SK-N-SH (cell line): ENCODE measurements at regions not wholly inside any gene's neighbourhood (a gene's known extent, or its start where the extent isn't known, plus 50 kb on each side); places are given as distances from the start of the nearest gene placed in this dataset.

Experiments used
- CTCF ChIA-PET: fragments of 300-600, 350-600 bp; formaldehyde crosslinking; extraction: SDS; loops from one replicate; lab custom pipeline; 2021; lab: Yijun Ruan, JAX
- POLR2A ChIA-PET: fragments of 350-600 bp; sonication (Branson Sonifier 250); formaldehyde crosslinking; extraction: SDS; loops from one replicate; lab custom pipeline; 2020; ENCODE audit warnings: antibody characterized with exemption, inconsistent platforms; lab: Yijun Ruan, JAX
- DNase-seq: peaks from one replicate; pipeline ENCODE4 v3.0.0; 2012
- H2AFZ ChIP-seq: fragments of 200-600 bp; sonication (generic); 2 replicates; pipeline ENCODE4 v1.8.1; 2016; ENCODE audit warnings: antibody characterized with exemption, mild to moderate bottlenecking, low read depth
- H3F3A ChIP-seq: fragments of 200-600 bp; sonication (generic); replicated peaks from 2 replicates; pipeline ENCODE3; 2016; ENCODE audit warnings: antibody characterized with exemption, mild to moderate bottlenecking; ENCODE audit not compliant: insufficient read depth
- H3K27ac ChIP-seq, 2 experiments: fragments of 200-500 bp in 1 of 2; fragments of 200-600 bp in 1 of 2; sonication (Bioruptor generic) in 1 of 2; sonication (generic), shearing (Covaris generic) in 1 of 2; 2 replicates each; pipeline versions ENCODE4 v1.5.1 to v1.6.1; 2014 to 2016; ENCODE audit warnings: low read depth in 2 of 2, inconsistent platforms in 1 of 2, low read length in 1 of 2, mild to moderate bottlenecking in 1 of 2, mixed read lengths in 1 of 2
- H3K27me3 ChIP-seq: fragments of 200-600 bp; sonication (generic), shearing (Covaris generic); 2 replicates; pipeline ENCODE4 v1.6.1; 2016; ENCODE audit warnings: mixed run types; ENCODE audit not compliant: insufficient read depth
- H3K36me3 ChIP-seq, 2 experiments: fragments of 200-500 bp in 1 of 2; fragments of 200-600 bp in 1 of 2; sonication (Bioruptor generic) in 1 of 2; sonication (generic) in 1 of 2; replicated peaks in 1 of 2; 2 replicates each; pipeline versions ENCODE3 to v1.5.1; 2014 to 2016; ENCODE audit warnings: low read length in 1 of 2, mild to moderate bottlenecking in 1 of 2; ENCODE audit not compliant: insufficient read depth in 2 of 2, control insufficient read depth in 1 of 2
- H3K4me1 ChIP-seq, 2 experiments: fragments of 200-500 bp in 1 of 2; fragments of 200-600 bp in 1 of 2; sonication (Bioruptor generic) in 1 of 2; sonication (generic), shearing (Covaris generic) in 1 of 2; 2 replicates each; pipeline versions ENCODE4 v1.5.1 to v1.6.1; 2014 to 2016; ENCODE audit warnings: low read depth in 1 of 2, low read length in 1 of 2, mixed run types in 1 of 2; ENCODE audit not compliant: insufficient read depth in 2 of 2, control insufficient read depth in 1 of 2
- H3K4me2 ChIP-seq: fragments of 200-600 bp; sonication (generic), shearing (Covaris generic); 2 replicates; pipeline ENCODE4 v1.6.1; 2017; ENCODE audit warnings: mixed run types
- H3K4me3 ChIP-seq, 2 experiments: fragments of 200-500 bp in 1 of 2; fragments of 200-600 bp in 1 of 2; sonication (Bioruptor generic) in 1 of 2; sonication (generic), shearing (Covaris generic) in 1 of 2; 2 replicates each; pipeline versions ENCODE4 v1.5.1 to v1.8.1; 2014 to 2016; ENCODE audit warnings: low read depth in 2 of 2, inconsistent platforms in 1 of 2, low read length in 1 of 2, mild to moderate bottlenecking in 1 of 2, mixed read lengths in 1 of 2, moderate library complexity in 1 of 2
- H3K79me2 ChIP-seq: fragments of 200-600 bp; sonication (generic); 2 replicates; pipeline ENCODE4 v1.8.1; 2017; ENCODE audit warnings: mild to moderate bottlenecking; ENCODE audit not compliant: insufficient read depth
- H3K9ac ChIP-seq: fragments of 200-600 bp; sonication (generic); 2 replicates; pipeline ENCODE4 v1.6.1; 2017; ENCODE audit warnings: mixed run types
- H3K9me2 ChIP-seq: fragments of 200-600 bp; sonication (generic); 2 replicates; pipeline ENCODE4 v1.6.1; 2017; ENCODE audit warnings: mixed run types
- H3K9me3 ChIP-seq: fragments of 200-600 bp; sonication (generic); 2 replicates; pipeline ENCODE4 v1.6.1; 2017; ENCODE audit warnings: mixed run types, mild to moderate bottlenecking, moderate library complexity
- H4K20me1 ChIP-seq: fragments of 200-600 bp; sonication (generic); 2 replicates; pipeline ENCODE4 v1.6.1; 2017; ENCODE audit warnings: mild to moderate bottlenecking, mixed run types; ENCODE audit not compliant: insufficient read depth
- EP300 ChIP-seq, 2 experiments: IDR thresholded peaks; 2 replicates each; pipeline versions ENCODE4 v1.4.0 to v1.6.1; 2012; ENCODE audit warnings: borderline replicate concordance in 1 of 2, low read depth in 1 of 2, low read length in 1 of 2
- FOXJ3 ChIP-seq: sonication (generic); formaldehyde crosslinking; IDR thresholded peaks from 2 replicates; pipeline ENCODE4 v1.5.1; 2020; ENCODE audit warnings: mild to moderate bottlenecking, missing genetic modification reagents
- GABPA ChIP-seq: IDR thresholded peaks from 2 replicates; pipeline ENCODE4 v1.4.0; 2012; ENCODE audit warnings: low read depth, mild to moderate bottlenecking
- MEF2A ChIP-seq: IDR thresholded peaks from 2 replicates; pipeline ENCODE4 v1.4.0; 2012; ENCODE audit warnings: low read depth, borderline replicate concordance
- NRF1 ChIP-seq: IDR thresholded peaks from 2 replicates; pipeline ENCODE4 v1.6.1; 2012; ENCODE audit warnings: low read depth, mild to moderate bottlenecking, low read length
- POLR2AphosphoS5 ChIP-seq: IDR thresholded peaks from 2 replicates; pipeline ENCODE4 v1.6.1; 2012; ENCODE audit warnings: low read depth, low read length
- RFX5 ChIP-seq: IDR thresholded peaks from 2 replicates; pipeline ENCODE4 v1.6.1; 2012; ENCODE audit warnings: mild to moderate bottlenecking, improper control_type of control experiment, low read length
- SIN3A ChIP-seq: IDR thresholded peaks from 2 replicates; pipeline ENCODE4 v1.6.1; 2012; ENCODE audit warnings: low read depth, mild to moderate bottlenecking, low read length, moderate library complexity, borderline replicate concordance
- SMC3 ChIP-seq: IDR thresholded peaks from 2 replicates; pipeline ENCODE4 v1.6.1; 2012; ENCODE audit warnings: low read depth, low read length, improper control_type of control experiment
- TAF1 ChIP-seq: IDR thresholded peaks from 2 replicates; pipeline ENCODE4 v1.6.1; 2012; ENCODE audit warnings: low read depth, mild to moderate bottlenecking, low read length, moderate library complexity, borderline replicate concordance
- TCF12 ChIP-seq: IDR thresholded peaks from 2 replicates; pipeline ENCODE4 v1.4.0; 2012
- TEAD4 ChIP-seq: IDR thresholded peaks from 2 replicates; pipeline ENCODE4 v1.4.0; 2012; ENCODE audit warnings: mild to moderate bottlenecking, borderline replicate concordance; ENCODE audit not compliant: insufficient read depth
- WGBS: methylation state at CpG from one replicate; pipeline ENCODE4 v1.1.6; 2017; ENCODE audit warnings: low lambda C conversion rate; 5-methylcytosine and 5-hydroxymethylcytosine counted together
- TF ChIP-seq, protein P1 (sequence below): fragments of 150-350 bp; IDR thresholded peaks from 2 replicates; pipeline ENCODE4 v1.6.1; 2016; ENCODE audit warnings: mild to moderate bottlenecking, low read depth, low read length
- TF ChIP-seq, protein P2 (sequence below): IDR thresholded peaks from 2 replicates; pipeline ENCODE4 v1.4.0; 2012; ENCODE audit warnings: low read depth, borderline replicate concordance
- TF ChIP-seq, protein P3 (sequence below): fragments of 200-600 bp; sonication (generic); IDR thresholded peaks from 2 replicates; pipeline ENCODE4 v1.6.1; 2017; ENCODE audit warnings: antibody characterized with exemption, mild to moderate bottlenecking, moderate library complexity

DNA sequence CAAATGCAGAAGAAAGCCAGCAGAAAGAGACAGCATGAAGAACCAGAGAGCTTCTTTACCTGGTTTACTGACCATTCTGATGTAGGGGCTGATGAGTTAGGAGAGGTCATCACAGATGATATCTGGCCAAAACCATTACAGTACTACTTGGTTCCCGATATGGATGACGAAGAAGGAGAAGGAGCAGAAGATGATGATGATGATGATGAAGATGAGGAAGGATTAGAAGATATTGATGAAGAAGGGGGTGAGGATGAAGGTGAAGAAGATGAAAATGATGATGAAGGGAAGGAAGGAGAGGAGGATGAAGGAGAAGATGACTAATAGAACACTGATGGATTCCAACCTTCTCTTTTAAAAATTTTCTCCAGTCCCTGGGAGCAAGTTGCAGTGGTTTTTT lies 178.2 kb upstream of the CRY1 start:
- H3K79me2 ChIP-seq, result no peaks in the 10 kb centered on the region
- no peaks in the 10 kb centered on the region for H3K36me3 ChIP-seq
- ChIA-PET POLR2A (no interaction called here), CTCF (no interaction called here)
- no peak overlapping the region for H2AFZ ChIP-seq
- DNase-seq, result no peak
- TF ChIP-seq SIN3A (no peak), GABPA (no peak), TCF12 (no peak), SMC3 (no peak), MEF2A (no peak), EP300 (IDR thresholded peaks at IDR 0.05; ENCODE audit: borderline replicate concordance in 1 of 2, low read depth in 1 of 2, low read length in 1 of 2) (no peak)
- TF ChIP-seq, protein P1, sequence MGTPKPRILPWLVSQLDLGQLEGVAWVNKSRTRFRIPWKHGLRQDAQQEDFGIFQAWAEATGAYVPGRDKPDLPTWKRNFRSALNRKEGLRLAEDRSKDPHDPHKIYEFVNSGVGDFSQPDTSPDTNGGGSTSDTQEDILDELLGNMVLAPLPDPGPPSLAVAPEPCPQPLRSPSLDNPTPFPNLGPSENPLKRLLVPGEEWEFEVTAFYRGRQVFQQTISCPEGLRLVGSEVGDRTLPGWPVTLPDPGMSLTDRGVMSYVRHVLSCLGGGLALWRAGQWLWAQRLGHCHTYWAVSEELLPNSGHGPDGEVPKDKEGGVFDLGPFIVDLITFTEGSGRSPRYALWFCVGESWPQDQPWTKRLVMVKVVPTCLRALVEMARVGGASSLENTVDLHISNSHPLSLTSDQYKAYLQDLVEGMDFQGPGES, result no peak
- H3K27ac ChIP-seq, result no peak overlapping the region
- no peak overlapping the region for H3K4me2 ChIP-seq
- no peaks in the 10 kb centered on the region for H3F3A ChIP-seq
- 65% methylated on average over 2 of the region's 2 CpGs for WGBS
- H3K9ac ChIP-seq, result no peak overlapping the region
- H3K4me1 ChIP-seq, result no peaks in the 10 kb centered on the region
- no peaks in the 10 kb centered on the region for H3K9me3 ChIP-seq
- H4K20me1 ChIP-seq, result no peaks in the 10 kb centered on the region
- no peaks in the 10 kb centered on the region for H3K9me2 ChIP-seq
- no peak overlapping the region for H3K4me3 ChIP-seq
- no peaks in the 10 kb centered on the region for H3K27me3 ChIP-seq

DNA sequence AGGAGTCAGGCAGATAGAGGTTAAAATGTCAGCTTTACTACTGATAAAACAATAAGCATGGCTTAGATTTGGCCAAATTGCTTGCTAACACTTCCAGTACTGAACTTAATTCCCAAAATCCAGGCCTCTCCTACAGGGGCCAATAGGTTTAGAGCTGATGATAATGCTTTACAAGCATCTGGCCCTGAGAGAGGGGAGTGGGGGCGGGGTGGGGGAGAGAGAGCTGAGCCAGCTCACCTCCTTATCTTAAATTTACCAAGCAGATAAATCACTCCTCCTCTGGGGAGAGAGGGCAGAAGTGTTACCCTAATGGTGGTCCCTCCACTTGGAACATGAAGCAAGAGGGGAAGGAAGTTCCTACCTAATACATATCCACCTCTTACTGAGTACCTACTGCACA lies 182.2 kb upstream of the CRY1 start:
- Histone ChIP-seq H3K9me2 (no peaks in the 10 kb centered on the region), H3K4me2 (no peak overlapping the region), H3K4me1 (peaks cover 0 to 15% of the 10 kb centered on the region in 2 experiments; a peak in 1 of 4 replicates), H3F3A (peaks cover 9% of the 10 kb centered on the region), H3K4me3 (no peak overlapping the region), H2AFZ (no peak overlapping the region), H3K27me3 (no peaks in the 10 kb centered on the region), H4K20me1 (no peaks in the 10 kb centered on the region), H3K9me3 (no peaks in the 10 kb centered on the region), H3K9ac (no peak overlapping the region), H3K36me3 (no peaks in the 10 kb centered on the region), H3K79me2 (no peaks in the 10 kb centered on the region)
- 50% methylated on average over 1 of the region's 1 CpG for WGBS
- CTCF ChIA-PET, result interaction anchor here (0.7 kb wide), 1 partner anchor 10 kb away, joined by 3 read pairs; no protein-coding TSS in a partner anchor
- DNase-seq, result peak; percentile 8
- no peak for TF ChIP-seq GABPA
- TF ChIP-seq, protein P2, sequence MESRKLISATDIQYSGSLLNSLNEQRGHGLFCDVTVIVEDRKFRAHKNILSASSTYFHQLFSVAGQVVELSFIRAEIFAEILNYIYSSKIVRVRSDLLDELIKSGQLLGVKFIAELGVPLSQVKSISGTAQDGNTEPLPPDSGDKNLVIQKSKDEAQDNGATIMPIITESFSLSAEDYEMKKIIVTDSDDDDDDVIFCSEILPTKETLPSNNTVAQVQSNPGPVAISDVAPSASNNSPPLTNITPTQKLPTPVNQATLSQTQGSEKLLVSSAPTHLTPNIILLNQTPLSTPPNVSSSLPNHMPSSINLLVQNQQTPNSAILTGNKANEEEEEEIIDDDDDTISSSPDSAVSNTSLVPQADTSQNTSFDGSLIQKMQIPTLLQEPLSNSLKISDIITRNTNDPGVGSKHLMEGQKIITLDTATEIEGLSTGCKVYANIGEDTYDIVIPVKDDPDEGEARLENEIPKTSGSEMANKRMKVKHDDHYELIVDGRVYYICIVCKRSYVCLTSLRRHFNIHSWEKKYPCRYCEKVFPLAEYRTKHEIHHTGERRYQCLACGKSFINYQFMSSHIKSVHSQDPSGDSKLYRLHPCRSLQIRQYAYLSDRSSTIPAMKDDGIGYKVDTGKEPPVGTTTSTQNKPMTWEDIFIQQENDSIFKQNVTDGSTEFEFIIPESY, result no peak
- no peak for TF ChIP-seq NRF1
- no peak for TF ChIP-seq POLR2AphosphoS5
- TF ChIP-seq RFX5, result no peak
- TF ChIP-seq TEAD4, result no peak
- TF ChIP-seq, protein P3, sequence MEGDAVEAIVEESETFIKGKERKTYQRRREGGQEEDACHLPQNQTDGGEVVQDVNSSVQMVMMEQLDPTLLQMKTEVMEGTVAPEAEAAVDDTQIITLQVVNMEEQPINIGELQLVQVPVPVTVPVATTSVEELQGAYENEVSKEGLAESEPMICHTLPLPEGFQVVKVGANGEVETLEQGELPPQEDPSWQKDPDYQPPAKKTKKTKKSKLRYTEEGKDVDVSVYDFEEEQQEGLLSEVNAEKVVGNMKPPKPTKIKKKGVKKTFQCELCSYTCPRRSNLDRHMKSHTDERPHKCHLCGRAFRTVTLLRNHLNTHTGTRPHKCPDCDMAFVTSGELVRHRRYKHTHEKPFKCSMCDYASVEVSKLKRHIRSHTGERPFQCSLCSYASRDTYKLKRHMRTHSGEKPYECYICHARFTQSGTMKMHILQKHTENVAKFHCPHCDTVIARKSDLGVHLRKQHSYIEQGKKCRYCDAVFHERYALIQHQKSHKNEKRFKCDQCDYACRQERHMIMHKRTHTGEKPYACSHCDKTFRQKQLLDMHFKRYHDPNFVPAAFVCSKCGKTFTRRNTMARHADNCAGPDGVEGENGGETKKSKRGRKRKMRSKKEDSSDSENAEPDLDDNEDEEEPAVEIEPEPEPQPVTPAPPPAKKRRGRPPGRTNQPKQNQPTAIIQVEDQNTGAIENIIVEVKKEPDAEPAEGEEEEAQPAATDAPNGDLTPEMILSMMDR, result no peak
- no peak for TF ChIP-seq MEF2A
- TF ChIP-seq FOXJ3 (CRISPR knock-in tag), result no peak
- no peak for TF ChIP-seq TAF1
- TF ChIP-seq, all 33 proteins: peak for 0
- POLR2A ChIA-PET, result no interaction called here
- H3K27ac ChIP-seq, result no peak overlapping the region
